ENCODE measurements at regions not wholly inside any gene's neighbourhood (a gene's known extent, or its start where the extent isn't known, plus 50 kb on each side); places are given as distances from the start of the nearest gene placed in this dataset.
"Not testable (repeated sequence)": the region's sequence is repeated elsewhere in the genome, so short reads cannot be mapped to it uniquely, and the experiment has no call there.

DNA sequence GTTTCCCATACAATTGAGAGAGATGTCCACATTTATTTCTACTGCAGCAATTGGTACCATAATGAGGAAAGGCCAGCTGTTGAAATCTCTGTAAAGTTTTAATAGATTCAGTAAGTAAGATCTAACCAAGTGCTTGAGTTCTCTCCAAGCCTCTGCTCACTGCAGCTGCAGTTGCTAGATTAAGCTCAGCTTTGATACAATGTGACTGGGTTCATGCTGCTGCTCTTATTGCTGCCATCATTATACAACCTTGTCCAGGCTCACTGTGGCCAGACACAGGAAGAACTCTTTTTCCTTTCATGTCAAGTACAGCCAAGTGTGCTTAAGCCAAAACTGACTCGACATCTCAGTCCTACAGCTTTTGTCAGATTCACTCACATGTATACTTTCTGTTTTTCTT, 423.5 kb downstream of the GJA1 start:
- intact Hi-C loops (cut with micrococcal nuclease): no loop called here

DNA sequence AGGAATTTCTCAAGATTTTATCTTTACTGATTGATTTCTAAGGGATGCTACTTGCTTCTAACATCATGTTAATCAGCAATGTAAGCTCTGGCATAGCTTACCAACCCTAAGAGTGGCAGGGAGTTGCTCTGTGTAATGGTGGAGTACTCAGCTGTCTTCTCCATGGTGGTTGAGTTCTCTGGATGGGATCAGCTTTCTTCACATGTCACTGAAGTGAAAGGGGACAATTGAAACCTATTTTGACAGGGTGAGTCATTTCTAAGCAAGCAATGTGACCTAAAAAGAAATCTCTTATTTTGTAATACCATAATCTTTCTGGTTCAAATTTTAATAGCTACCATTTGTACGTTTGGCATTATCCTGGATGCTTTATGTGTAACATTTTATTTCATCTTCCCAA, 430.4 kb downstream of the GJA1 start:
- intact Hi-C loops (cut with micrococcal nuclease): no loop called here

DNA sequence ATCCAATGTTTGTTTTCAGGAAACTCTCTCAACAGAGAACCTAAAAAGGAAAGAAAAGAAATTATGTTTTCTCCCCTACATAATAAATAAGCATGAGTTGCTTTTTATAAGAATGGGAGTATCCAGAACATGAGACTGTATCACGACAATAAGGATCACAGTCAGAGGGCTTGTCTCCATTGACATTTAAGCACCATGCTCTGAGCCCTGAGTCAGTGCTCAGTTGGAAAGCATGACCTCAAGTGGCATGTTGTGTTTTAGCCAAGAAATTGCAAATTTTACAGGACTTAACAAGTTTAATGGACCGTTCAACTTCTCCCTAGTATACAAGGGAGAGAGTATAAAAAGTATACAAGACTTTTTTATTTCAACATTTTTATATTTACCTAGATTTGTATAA, 431.6 kb downstream of the GJA1 start:
- intact Hi-C loops (cut with micrococcal nuclease): no loop called here

DNA sequence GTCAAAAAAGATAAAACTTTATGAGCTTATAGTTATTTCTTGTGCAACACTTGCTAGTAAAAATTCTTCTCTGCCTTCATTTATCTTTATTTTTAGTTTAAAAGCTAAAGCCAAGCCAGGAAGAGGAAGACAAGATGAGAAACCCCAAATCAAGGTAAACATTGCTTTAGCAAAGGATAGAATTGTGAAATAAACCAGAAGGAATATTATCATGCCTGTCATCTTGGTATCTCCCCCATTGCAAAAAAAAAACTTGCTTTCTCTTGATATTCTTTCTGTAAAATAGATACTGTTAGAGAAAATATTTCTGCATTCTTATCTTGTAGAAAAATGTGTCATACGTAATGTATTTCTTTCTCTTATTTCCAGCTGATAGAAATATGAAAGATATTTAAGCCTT, 432.8 kb downstream of the GJA1 start:
- intact Hi-C loops (cut with micrococcal nuclease): no loop called here

DNA sequence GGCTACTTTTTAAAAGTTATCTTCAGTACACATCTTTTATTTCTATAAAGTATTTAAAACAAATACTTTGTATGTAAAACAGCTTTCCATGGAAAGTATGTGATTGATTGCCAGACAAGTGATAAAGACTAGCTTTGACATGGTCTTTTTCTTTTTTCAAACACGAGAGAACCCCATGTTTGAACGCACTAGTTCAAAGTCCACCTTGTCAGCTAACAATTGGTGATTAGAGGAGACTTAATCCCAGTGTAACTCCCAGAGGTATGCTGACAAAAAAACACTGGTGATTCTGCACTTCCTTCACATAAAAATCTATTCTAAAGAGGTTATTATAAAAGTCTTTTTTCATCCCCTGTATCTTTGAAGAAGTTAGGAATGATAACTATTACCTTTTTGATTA, 438.1 kb downstream of the GJA1 start:
- intact Hi-C loops (cut with micrococcal nuclease): no loop called here

DNA sequence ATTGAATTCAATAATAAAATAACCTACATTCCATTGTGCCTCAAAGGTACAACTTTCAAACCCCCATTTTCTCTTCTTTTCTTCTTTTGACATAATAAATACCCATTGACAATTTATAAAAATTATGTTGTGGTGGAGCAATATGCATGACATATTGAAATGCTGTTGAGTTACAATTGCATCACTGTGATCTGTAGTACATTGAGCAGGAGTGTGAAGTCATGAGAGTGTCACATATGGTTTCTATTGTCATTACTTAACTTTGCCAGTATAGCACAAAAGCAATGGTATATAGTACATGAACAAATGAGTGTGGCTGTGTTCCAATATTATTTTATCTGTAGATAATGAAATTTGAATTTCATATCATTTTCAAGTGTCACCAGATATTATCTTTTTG, 441.3 kb downstream of the GJA1 start:
- intact Hi-C loops (cut with micrococcal nuclease): no loop called here

DNA sequence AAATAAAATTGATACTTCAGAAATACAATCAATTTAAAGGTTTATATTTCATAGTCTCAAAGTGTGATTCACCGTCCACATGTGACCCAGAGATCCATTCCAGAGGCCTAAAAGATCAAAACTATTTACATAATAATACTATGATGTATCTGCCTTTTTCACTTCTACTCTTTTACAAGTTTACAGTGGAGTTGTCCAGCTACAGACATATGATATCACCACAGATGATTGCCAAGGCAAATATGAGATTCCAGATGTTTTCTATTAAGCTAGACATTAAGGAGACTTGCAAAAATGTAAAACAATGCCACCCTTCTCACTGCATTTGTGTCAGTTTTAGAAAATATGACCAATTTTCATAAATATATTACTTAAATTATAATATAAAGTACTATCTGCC, 443.7 kb downstream of the GJA1 start:
- intact Hi-C loops (cut with micrococcal nuclease): no loop called here

DNA sequence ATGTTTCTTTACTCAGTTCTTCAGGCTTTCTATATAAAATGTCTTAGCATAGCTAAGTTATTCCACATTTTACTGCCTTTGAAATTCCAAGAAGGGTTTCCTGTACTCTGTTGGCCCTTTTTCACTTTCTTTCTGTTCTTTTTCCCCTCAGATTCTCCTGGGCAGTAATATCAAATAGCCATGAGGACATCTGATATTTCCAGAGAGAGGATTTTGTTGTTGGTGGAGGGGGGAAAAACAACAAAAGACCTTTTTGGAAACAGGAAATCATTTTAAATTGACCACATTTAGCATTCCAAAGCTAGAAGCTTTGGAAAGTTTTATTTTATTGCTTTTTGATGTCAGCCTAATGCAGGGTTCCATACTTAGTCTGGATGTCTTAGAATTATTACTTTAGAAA, 445.4 kb downstream of the GJA1 start:
- intact Hi-C loops (cut with micrococcal nuclease): no loop called here

DNA sequence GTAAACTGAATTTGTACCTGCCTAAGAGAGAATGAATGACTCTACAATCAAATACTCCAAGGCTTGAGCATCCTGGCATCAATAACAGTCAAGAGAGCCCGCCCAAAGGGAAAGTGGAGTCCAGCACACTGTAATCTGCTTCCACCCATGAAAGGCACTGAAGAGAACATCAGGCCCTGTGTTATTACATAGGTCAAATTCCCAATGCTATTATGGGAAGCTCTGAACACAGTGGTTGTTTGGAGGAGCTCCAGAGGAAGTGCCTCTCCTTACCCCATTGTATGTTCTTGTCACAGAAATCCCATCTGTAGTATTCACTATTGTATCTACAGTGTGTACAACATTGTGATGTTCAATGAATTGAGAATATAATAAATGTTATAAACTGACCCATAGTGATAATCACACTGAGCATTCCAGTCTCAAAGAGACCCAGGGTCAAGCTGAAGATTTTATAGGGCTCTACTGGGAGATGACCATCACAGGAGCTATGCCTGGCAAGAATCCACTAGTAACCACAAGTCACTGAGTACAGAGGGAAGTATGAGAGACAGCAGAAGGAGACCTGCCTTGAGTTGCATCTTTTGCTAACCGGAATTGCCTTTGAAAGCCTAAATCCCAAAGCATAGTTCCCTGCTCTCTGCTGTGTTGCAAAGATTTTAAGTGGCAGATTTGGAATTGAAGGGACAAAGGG, 446.7 kb downstream of the GJA1 start:
- intact Hi-C loops (cut with micrococcal nuclease): no loop called here

DNA sequence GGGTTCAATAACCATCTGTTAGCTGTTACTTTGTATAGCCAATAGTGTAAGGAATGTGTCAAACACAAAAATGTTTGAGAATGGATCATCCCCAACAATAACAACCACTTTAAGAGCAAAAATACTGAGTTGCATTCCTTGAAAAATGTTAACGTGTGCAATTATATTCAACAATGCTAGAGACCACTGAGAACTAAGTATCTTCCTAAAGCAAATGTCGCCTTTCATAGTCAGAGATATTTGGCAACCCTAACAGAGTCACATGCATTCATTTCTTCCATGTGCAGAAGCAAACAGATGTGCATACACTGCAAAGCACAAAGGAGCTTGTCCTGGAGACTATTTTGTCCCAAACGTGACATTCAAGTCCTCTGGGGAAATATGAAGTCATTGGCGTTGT, 448.6 kb downstream of the GJA1 start:
- intact Hi-C loops (cut with micrococcal nuclease): no loop called here

DNA sequence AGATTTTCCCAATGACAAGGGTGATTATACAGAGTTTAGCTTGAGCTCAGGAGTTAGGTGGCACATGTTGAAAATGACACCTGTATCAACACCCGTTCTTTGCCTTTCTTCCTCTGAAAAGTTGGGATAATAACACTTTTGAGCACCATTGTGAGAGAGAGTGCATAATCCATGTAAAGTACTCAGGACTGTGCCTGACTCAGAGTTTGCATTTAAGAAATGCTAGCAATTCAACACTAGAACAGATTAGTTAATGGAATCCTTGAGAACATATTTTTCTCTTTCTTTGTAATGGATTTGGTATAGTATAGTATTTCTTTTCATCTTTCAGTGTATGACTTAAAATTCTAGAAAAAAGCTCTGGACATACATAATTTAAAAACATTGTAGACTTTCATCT, 449.2 kb downstream of the GJA1 start:
- intact Hi-C loops (cut with micrococcal nuclease): no loop called here

DNA sequence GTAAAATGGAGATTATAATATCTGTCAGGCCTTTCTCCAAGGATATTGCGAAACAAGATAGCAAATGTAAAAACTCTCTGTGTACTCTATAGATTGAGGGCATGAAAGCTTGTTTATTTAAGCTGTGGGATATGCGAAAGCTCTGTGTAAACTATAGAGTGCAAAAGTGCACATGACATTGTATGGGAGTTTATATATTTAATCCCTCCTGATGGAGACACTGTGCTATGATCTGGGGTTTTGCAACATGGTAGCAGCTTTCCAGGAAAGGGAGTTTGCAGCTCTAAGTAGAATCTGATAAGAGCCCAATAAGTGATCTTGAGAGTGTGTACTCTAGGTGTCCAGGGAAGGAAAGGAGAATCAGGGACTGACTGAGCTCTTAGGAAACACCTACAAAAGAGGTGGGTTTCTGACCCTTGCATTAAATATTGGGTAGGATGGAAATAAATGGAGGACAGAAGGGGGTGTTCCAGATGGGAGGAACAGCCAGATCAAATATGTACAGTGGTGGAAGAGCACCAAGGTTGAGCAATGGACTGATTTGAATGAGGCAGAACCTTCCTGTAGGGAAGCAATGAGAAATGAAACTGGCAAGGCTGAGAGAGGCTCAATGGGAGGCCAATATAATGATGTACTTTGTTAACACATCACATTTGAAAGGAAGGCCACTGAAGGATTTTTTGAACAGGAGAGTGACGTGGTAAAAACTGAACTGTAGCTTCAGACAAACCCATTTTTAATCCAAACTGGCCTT, 450.1 kb downstream of the GJA1 start:
- intact Hi-C loops (cut with micrococcal nuclease): no loop called here

DNA sequence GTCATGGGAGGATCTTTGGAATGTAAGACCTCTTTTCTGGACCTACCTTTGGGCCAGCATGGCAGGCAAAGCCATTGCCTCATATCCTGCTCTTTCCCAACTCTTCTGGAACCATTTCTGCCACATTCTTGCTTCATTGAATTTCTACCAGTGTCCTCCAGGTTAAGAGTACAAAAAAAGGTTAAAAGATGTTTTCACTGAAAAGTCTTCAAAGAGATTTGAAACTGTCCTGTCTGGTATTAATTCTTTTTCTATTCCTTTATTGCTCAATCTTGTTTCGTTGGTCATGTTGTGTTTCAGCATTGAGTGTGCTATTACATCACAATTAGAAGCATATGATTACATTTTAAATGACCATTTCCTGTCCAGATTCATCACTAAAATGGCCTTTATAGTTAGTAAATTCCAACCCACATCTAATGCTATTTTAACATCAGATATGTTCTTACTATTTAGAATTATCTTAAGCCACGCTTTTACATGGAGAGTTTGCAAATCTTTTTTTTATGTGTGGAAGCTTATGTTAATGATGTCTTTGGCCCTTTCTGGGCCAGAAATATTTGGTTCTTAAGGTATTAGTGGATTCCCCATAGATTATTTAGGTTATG, 450.9 kb downstream of the GJA1 start:
- intact Hi-C loops (cut with micrococcal nuclease): no loop called here

DNA sequence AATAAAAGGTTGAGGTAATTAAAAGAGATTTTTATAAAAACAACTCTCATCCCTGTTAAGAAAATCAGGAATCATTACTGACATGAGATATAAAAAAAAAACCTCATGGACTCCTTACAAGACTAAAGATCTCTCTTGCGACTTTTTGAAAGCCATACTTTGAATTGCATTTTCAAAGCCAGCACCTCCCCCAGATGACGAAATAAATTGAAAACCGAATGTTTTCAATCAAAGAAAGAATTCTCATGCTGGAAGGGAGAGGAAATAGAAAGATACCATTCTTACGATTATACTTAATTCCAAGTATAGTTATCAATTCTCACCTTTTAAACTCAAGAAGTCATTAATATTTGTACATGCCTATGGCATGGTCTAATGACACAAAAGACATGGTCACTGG, 452.3 kb downstream of the GJA1 start:
- intact Hi-C loops (cut with micrococcal nuclease): no loop called here

DNA sequence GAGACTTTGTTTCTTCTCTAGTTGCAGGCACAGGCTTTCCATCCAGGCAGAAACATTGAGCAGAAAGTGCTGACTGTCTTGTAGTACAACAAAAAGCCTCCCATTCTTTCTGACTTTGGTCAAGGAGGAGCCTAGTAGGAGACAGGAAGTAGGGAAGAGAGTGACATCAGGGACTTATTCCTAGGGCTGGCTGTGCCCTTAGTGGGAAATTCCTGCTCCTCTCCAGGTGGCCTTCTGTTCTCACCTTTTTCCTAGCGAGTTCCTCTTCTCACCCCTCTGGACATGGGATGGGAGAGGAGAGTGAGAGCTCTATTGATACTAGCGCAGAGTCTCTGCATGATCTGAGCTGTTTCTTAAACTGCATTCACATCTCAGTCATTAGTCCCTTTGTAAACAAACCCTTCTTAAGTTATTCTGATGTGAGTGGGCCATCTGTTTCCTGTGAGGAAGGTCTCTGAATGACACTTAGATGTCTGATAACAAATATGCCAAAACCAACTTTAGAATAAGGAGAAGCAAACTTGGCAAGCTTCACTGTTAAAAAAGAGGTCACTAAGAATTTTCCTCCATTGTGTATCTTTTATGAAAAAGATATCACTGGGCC, 455.0 kb downstream of the GJA1 start:
- intact Hi-C loops (cut with micrococcal nuclease): no loop called here

DNA sequence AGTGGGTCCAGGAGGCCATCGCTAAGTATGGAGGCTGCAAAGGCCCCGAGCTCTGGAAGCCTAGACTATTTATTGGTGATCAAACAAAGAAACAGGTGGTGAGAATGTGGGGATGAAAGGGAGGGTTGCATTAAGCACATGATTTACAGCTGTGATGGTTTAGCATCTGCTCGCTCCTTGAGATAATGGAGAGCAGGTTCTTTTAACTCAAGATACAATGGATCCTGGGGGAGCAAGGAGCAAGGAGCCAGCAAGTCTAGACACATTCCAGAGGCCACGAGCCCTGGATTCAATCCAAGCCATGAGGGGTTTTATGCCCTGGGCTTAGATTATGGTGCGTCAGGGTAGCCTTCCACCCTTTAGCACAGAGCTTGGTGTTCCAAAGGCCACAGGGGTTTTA, 460.3 kb downstream of the GJA1 start:
- intact Hi-C loops (cut with micrococcal nuclease): not testable (repeated sequence)

DNA sequence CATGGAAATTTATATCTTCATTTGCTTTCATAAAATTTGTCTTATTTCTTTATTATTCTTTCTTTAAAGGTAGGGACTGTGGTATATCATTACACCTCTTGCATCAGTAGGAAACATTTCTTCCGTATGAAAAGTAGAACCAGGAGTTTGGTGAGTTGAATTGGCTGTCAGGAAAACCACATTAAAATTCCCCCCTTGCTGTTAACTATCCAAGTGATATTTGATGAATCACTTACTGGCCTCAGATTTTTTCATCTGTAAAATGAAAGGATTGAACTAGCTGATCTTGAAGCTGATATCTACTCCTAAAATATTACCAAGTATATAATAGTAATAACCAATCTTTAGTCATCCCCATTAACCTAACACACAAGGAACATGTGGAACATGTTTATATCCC, 460.9 kb downstream of the GJA1 start:
- intact Hi-C loops (cut with micrococcal nuclease): no loop called here

DNA sequence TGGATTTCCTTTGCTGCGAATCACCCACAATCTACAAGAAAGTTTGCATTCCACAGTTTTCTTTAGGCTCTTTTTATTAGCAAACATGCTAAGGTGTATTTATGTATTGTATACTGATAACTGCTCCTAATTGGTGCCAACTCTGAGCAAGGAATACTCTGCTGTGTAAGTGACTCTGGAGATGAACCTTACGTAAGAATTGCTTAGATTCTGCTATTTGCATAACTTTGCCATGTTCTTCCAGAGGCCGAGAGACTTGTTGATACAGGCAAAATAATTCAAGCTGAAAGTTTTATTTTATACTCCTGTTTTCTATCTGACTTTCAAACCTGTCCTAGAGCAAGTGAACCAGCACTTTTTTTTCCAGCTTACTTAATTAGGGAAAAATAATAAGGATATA, 461.3 kb downstream of the GJA1 start:
- intact Hi-C loops (cut with micrococcal nuclease): no loop called here

DNA sequence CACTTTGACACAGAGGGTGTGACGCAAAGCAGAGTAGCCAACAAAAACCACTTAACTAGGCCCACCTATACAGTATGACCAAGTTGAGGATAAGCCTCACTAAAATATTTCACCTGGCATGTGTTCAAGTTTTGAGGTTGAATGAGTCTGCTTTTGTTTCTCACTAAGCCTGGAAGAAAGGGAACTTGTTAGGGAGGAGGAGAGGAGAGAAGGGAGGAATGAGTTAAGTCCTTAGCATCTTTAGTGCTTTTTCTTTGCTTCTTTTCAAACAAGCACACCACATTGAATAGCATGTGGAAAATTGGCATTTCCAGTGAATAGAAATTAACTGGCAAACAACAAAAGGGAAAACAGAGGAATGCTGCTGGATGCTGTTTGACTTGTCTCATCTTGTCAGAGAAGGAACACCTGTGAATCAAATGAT, 461.9 kb downstream of the GJA1 start:
- intact Hi-C loops (cut with micrococcal nuclease): no loop called here

DNA sequence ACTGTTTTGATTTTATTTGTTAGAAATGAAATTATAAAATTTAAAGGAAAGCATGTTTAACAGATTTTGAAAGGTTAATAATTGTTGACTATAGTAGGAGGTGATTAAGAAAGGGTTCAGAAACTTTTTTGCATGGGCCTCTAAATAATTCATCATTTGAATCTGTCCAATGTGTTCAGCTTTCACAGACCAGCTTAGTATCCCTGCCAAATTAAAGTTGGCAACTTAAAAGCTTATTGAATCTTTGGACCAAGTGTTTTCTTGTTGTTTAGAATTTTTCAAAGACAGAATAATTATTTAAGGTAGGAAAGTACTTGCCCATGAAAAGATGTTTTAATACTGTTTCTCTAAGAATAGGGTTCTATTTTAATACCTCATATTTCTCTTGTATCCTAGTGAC, 466.0 kb downstream of the GJA1 start:
- intact Hi-C loops (cut with micrococcal nuclease): no loop called here

DNA sequence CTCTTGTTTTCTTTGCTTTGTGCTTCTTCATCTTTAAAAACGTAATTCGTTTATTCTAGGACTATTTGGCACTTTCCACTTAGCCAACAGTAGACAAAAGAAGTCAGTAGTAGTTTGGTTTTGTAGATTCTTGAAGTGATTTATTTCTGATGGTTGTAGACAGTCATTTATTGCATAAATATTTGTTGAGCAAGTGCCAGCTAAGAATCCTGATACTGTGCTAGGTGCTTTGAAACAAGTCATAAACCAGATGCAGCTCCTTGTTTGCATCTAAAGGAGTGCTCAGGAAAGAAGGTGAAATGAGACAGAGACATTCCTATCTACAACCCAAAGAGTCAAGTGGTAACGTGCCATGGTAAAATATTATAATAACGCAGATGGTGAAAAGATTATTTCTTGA, 469.1 kb downstream of the GJA1 start:
- intact Hi-C loops (cut with micrococcal nuclease): no loop called here

DNA sequence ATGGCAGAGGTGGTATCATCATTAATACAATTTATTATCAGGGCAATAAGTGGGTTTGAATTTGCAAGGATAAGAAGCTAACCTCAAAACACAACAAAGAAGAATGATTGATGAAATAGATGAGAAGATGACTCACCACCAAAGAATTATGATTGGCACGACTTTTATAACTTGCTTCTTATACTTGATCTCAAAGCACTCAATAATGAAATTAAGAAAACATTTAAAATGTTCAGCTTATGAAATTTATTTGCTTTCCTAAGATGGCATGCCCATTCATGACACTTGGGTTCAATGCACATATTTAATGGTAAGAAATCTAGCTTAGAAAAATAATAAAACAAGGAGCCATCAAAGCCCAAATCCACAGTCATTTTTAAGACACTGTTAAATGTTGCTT, 477.5 kb downstream of the GJA1 start:
- intact Hi-C loops (cut with micrococcal nuclease): no loop called here
